Spleen (tissue), 7 donors: ENCODE measurements at regions not wholly inside any gene's neighbourhood (a gene's known extent, or its start where the extent isn't known, plus 50 kb on each side); places are given as distances from the start of the nearest gene placed in this dataset.

Source experiments
- POLR2A ChIP-seq, 3 donors: fragments of 450-650 bp; IDR thresholded peaks; one replicate each; pipeline ENCODE4 v1.5.1; 2017; ENCODE audit warnings: antibody characterized with exemption in 3 of 3, mild to moderate bottlenecking in 1 of 3
- TF ChIP-seq, protein P1 (sequence below), 11 experiments: fragments of 200-600 bp in 7 of 11; fragments of 450-650 bp in 4 of 11; sonication (generic) in 4 of 11; IDR thresholded peaks in 8 of 11; conservative IDR thresholded peaks in 3 of 11; 1 replicate in 7 of 11; 2 replicates in 4 of 11; pipeline versions ENCODE4 v1.4.0 to v1.8.0; 2016 to 2021; ENCODE audit warnings: antibody characterized with exemption in 11 of 11, inconsistent platforms in 4 of 11, mild to moderate bottlenecking in 1 of 11
- donor health status: DM: no; HTN: no; CAD: no; lungs with moderate emphysema.
- donor health status: DM: no; HTN: no; CAD: no.
- donor health status: DM: no; HTN: no; CAD: no.

DNA sequence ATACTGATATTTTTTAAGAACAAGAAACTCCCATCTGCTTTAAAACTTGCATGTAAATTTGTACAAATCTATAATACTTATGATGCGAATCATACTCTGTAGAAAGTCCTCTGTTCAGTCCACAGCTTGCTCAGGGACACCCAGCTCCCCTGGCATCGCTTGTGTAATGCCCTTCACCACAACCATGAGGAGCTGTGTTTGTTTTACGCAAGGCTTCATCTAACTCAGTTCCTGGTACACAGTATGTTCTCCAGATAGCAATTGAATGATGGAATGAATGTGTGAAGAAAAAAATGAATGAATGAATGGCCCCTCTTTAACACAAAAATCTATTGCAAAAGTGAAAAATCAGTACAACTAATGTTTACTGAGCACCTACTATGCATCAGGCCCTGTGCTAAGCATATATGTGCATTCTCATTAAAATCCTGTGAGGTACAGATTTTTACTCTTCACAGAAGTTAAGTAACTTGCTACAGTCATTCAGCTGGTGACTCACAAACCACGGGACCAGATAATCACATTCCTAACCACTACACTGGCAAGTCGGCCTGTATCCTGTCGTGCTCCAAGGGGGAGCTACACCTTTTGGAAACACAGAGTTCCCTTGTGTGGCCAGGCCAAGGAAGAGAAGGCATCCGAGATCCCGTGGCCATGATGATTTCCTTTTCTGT lies 58.7 kb upstream of the KDR start:
- TF ChIP-seq POLR2A (IDR thresholded peaks at IDR 0.05) = no peak
- TF ChIP-seq, protein P1, sequence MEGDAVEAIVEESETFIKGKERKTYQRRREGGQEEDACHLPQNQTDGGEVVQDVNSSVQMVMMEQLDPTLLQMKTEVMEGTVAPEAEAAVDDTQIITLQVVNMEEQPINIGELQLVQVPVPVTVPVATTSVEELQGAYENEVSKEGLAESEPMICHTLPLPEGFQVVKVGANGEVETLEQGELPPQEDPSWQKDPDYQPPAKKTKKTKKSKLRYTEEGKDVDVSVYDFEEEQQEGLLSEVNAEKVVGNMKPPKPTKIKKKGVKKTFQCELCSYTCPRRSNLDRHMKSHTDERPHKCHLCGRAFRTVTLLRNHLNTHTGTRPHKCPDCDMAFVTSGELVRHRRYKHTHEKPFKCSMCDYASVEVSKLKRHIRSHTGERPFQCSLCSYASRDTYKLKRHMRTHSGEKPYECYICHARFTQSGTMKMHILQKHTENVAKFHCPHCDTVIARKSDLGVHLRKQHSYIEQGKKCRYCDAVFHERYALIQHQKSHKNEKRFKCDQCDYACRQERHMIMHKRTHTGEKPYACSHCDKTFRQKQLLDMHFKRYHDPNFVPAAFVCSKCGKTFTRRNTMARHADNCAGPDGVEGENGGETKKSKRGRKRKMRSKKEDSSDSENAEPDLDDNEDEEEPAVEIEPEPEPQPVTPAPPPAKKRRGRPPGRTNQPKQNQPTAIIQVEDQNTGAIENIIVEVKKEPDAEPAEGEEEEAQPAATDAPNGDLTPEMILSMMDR (IDR thresholded peaks at IDR 0.05 in 8 of 11, conservative IDR thresholded peaks at IDR 0.05 in 3 of 11) = no peak
